ES-I3 (cell line): ENCODE measurements at regions not wholly inside any gene's neighbourhood (a gene's known extent, or its start where the extent isn't known, plus 50 kb on each side); places are given as distances from the start of the nearest gene placed in this dataset.

Experiments
- H3K36me3 ChIP-seq: 2 replicates; pipeline ENCODE4 v1.6.1; 2013; ENCODE audit warnings: mild to moderate bottlenecking, low read length, control low read depth, moderate library complexity; ENCODE audit not compliant: insufficient read depth
- H3K4me1 ChIP-seq: 2 replicates; pipeline ENCODE4 v1.6.1; 2013; ENCODE audit warnings: mild to moderate bottlenecking, control low read depth, low read length; ENCODE audit not compliant: insufficient read depth
- H3K9ac ChIP-seq: 2 replicates; pipeline ENCODE4 v1.6.1; 2013; ENCODE audit warnings: low read depth, mild to moderate bottlenecking, low read length, moderate library complexity
- H3K9me3 ChIP-seq: 2 replicates; pipeline ENCODE4 v1.6.1; 2013; ENCODE audit warnings: mild to moderate bottlenecking, low read length, moderate library complexity; ENCODE audit not compliant: control insufficient read depth, insufficient read depth

DNA sequence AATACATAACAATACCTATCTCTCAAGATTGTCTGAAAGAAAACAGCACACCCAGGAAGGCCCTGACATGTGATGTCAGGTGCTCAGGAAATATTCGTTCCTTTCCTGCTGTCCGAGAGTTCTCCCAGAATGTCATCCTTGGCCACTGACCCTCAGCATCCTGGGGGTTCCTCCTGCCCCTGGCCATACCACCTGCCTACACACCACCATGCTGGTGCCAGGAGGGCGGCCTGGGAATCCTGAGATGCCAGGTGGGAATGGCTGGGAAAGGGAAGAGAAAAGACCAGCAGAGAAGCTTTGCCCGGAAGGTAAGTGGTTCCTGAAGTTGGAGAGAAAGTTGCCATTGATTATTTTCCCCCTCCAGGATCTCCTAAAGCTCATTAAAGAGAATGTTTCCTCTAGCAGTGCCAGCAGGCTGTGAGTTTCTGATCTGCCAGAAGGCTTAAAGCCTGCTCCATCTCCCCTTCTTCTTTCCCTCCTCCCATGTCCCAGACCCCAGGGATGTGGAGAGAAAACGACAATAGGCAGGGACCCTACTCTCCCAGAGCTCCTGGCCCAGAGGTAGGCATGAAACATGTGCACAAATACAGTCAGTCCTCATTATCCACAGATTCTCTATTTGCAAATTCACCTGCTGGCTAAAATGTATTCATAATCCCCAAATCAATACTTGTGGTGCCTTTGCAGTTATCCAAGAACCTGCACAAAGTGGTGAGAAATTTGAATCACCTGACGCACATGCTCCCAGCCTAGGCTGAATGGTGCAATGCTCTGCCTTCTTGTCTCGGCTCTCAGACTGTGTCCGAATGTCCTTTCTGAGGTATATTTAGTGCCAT, 147.1 kb upstream of the MYCN start:
- H3K9me3 ChIP-seq: no peaks in the 10 kb centered on the region
- no peak overlapping the region for H3K9ac ChIP-seq
- 0 out of 2 replicates have a peak, but pooled peaks cover 4% of the 10 kb centered on the region for H3K4me1 ChIP-seq
- H3K36me3 ChIP-seq: no peaks in the 10 kb centered on the region; the same call in 1 of the 2 replicates

DNA sequence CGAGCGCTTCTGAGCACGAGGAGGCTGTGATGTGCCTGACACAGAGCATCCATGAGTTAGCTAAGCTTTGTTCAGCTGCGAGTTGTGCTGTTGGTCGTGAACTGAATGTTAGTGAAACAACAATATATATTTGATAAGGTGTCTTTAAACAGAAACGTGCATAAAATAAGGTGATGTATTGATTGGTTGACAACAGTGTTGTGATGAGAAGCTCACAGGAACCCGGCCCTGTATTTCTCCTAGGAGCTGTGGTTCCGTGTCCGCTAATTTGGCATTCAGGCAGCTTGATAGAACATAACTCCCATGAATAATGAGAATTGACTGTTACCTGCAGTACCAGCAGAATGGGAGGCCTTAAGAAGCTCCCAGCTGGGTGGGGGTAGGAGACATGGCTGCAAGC, 146.4 kb upstream of the MYCN start:
- H3K9ac ChIP-seq: no peak overlapping the region
- H3K36me3 ChIP-seq: no peaks in the 10 kb centered on the region; the same call in 1 of the 2 replicates
- no peaks in the 10 kb centered on the region for H3K9me3 ChIP-seq
- 0 out of 2 replicates have a peak, but pooled peaks cover 4% of the 10 kb centered on the region for H3K4me1 ChIP-seq

- Histone ChIP-seq H3K9me3 (no peaks in the 10 kb centered on the region), H3K36me3 (no peaks in the 10 kb centered on the region; the same call in 1 of the 2 replicates), H3K9ac (no peak overlapping the region), H3K4me1 (0 out of 2 replicates have a peak, but pooled peaks cover 4% of the 10 kb centered on the region)
Measured at GRCh38 chr2:15794608-15795134, 145.7 kb upstream of the MYCN start.

DNA sequence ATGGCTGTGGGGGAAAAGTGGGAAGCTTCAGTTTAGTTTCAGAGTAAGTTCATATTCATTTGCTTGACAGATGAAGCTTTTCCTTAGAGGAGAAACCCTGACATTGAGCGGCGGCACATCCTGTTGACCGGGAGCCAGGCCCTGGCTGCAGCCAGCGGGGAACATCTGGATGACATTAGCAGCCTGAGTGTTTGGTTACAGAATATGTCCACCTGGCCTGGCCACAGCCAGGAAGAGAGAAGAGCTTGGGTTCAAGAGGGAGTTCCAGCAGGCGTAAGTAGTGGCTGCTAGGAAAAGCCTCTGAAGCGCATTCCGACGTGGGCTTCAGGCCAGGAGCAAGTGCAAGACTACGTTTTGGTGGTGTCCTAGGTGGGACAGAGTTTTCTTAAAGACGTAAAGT, 144.9 kb upstream of the MYCN start:
- H3K4me1 ChIP-seq: peaks cover 4% of the 10 kb centered on the region; the same call in 1 of the 2 replicates
- no peaks in the 10 kb centered on the region for H3K36me3 ChIP-seq
- no peak overlapping the region for H3K9ac ChIP-seq
- H3K9me3 ChIP-seq: no peaks in the 10 kb centered on the region

GRCh38 chr2:15796167-15796942, 144.0 kb upstream of the MYCN start:
- Histone ChIP-seq H3K36me3 (no peaks in the 10 kb centered on the region), H3K9me3 (no peaks in the 10 kb centered on the region), H3K9ac (no peak overlapping the region), H3K4me1 (peaks cover 9% of the 10 kb centered on the region; the same call in 1 of the 2 replicates)

DNA sequence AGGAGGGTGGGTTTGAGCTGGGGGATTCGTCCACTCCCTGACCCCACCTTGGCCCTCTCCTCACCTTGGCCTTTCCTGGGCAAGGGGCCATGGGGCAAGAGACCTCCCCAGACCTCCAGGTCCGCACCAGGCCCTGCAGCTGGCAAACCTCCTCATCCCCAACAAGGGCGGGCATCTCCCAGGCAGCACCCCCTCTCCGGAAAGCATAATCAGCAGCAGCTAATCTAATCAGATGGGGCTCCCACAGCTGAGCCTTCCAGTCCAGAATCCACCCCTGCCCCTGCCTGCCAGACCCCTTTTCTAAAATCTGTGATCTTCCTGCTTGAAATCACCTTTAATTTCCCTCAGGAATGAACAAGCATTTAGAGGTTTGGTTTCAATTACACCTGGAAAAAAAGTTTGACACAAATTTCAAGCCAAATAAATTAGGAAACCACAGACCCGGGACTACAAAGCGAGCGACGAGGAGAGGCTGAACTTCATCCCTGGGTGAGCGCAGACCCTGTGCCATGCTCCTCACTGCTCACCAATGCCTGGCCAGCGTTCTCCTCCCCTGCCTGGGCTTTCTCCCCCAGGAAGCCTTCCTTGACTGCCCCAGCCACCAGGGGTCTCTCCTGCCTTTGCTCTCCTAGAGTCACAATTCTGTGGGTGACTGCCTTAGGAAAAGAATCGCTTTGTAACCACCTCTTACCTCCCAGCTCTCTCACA, 143.0 kb upstream of the MYCN start:
- Histone ChIP-seq H3K36me3 (no peaks in the 10 kb centered on the region), H3K9ac (no peak overlapping the region), H3K9me3 (no peaks in the 10 kb centered on the region), H3K4me1 (peaks cover 9% of the 10 kb centered on the region; the same call in 1 of the 2 replicates)

DNA sequence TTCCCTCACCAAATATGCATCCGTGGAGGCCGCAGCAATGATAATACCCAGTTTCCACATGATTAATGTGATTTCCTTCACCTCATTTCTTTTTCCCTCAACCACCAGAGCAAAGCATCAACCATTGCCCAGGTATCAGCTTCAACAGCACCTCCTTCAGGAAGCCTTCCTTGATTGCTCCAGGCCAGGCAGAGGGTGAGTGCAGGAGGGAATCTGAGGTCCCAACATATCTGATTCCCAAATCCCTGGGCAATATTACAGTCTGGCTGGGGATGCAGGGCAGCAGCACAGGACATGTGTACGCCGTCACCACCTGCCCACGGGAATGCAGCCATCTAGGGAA, 142.4 kb upstream of the MYCN start:
- Histone ChIP-seq H3K4me1 (peaks cover 9% of the 10 kb centered on the region; the same call in 1 of the 2 replicates), H3K36me3 (no peaks in the 10 kb centered on the region), H3K9ac (no peak overlapping the region), H3K9me3 (no peaks in the 10 kb centered on the region)

GRCh38 chr2:15798701-15799431, 141.5 kb upstream of the MYCN start:
- H3K9me3 ChIP-seq: no peaks in the 10 kb centered on the region
- H3K9ac ChIP-seq: no peak overlapping the region
- H3K4me1 ChIP-seq: peaks cover 9% of the 10 kb centered on the region; the same call in 1 of the 2 replicates
- no peaks in the 10 kb centered on the region for H3K36me3 ChIP-seq

GRCh38 chr2:15799432-15799827, 140.9 kb upstream of the MYCN start:
- Histone ChIP-seq H3K9me3 (no peaks in the 10 kb centered on the region), H3K9ac (no peak overlapping the region), H3K4me1 (peaks cover 9% of the 10 kb centered on the region; the same call in 1 of the 2 replicates), H3K36me3 (no peaks in the 10 kb centered on the region)

GRCh38 chr2:15800495-15801329, 139.6 kb upstream of the MYCN start:
- Histone ChIP-seq H3K9me3 (no peaks in the 10 kb centered on the region), H3K4me1 (peaks cover 5% of the 10 kb centered on the region; the same call in 1 of the 2 replicates), H3K9ac (no peak overlapping the region), H3K36me3 (no peaks in the 10 kb centered on the region)

- Histone ChIP-seq H3K36me3 (no peaks in the 10 kb centered on the region), H3K9me3 (no peaks in the 10 kb centered on the region), H3K9ac (no peak overlapping the region), H3K4me1 (peaks cover 5% of the 10 kb centered on the region; the same call in 1 of the 2 replicates)
Measured at GRCh38 chr2:15801439-15801838, 138.9 kb upstream of the MYCN start.

- no peaks in the 10 kb centered on the region for H3K9me3 ChIP-seq
- no peaks in the 10 kb centered on the region for H3K36me3 ChIP-seq
- peaks cover 5% of the 10 kb centered on the region; the same call in 1 of the 2 replicates for H3K4me1 ChIP-seq
- H3K9ac ChIP-seq: no peak overlapping the region
Measured at GRCh38 chr2:15801904-15802303, 138.4 kb upstream of the MYCN start.
